ENCODE measurements at regions not wholly inside any gene's neighbourhood (a gene's known extent, or its start where the extent isn't known, plus 50 kb on each side); places are given as distances from the start of the nearest gene placed in this dataset.

- Histone ChIP-seq H3K36me3 (ENCODE audit: control insufficient read depth, insufficient read depth, low read length) (no peaks in the 10 kb centered on the region), H3K9me3 (ENCODE audit: control insufficient read depth, insufficient read depth, low read length) (peaks cover 9% of the 10 kb centered on the region), H3K27ac (ENCODE audit: low read length) (no peak overlapping the region), H3K4me1 (ENCODE audit: control insufficient read depth, insufficient read depth, low read length) (no peaks in the 10 kb centered on the region), H3K27me3 (ENCODE audit: control insufficient read depth, insufficient read depth, low read length) (no peaks in the 10 kb centered on the region), H3K4me3 (ENCODE audit: low read length) (no peak overlapping the region)
- Mint-ChIP-seq H3K27ac (no peak overlapping the region), H3K9me3 (no peaks in the 10 kb centered on the region), H3K27me3 (ENCODE audit: low read depth in 2 of 2) (peaks cover 15 to 25% of the 10 kb centered on the region in 2 donors), H3K4me3 (no peak overlapping the region), H3K4me1 (no peaks in the 10 kb centered on the region), H3K36me3 (no peaks in the 10 kb centered on the region)
- ATAC-seq (no peak), DNase-seq (no peak)
- TF ChIP-seq, protein P1, sequence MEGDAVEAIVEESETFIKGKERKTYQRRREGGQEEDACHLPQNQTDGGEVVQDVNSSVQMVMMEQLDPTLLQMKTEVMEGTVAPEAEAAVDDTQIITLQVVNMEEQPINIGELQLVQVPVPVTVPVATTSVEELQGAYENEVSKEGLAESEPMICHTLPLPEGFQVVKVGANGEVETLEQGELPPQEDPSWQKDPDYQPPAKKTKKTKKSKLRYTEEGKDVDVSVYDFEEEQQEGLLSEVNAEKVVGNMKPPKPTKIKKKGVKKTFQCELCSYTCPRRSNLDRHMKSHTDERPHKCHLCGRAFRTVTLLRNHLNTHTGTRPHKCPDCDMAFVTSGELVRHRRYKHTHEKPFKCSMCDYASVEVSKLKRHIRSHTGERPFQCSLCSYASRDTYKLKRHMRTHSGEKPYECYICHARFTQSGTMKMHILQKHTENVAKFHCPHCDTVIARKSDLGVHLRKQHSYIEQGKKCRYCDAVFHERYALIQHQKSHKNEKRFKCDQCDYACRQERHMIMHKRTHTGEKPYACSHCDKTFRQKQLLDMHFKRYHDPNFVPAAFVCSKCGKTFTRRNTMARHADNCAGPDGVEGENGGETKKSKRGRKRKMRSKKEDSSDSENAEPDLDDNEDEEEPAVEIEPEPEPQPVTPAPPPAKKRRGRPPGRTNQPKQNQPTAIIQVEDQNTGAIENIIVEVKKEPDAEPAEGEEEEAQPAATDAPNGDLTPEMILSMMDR (IDR thresholded peaks at IDR 0.05), result no peak
- WGBS (ENCODE audit: insufficient coverage), result 71% methylated on average over 4 of the region's 4 CpGs
- intact Hi-C loops (cut with micrococcal nuclease), result no loop called here
Observed at GRCh38 chr22:47784367-47784983, 1022.0 kb downstream of the TBC1D22A start.

DNA sequence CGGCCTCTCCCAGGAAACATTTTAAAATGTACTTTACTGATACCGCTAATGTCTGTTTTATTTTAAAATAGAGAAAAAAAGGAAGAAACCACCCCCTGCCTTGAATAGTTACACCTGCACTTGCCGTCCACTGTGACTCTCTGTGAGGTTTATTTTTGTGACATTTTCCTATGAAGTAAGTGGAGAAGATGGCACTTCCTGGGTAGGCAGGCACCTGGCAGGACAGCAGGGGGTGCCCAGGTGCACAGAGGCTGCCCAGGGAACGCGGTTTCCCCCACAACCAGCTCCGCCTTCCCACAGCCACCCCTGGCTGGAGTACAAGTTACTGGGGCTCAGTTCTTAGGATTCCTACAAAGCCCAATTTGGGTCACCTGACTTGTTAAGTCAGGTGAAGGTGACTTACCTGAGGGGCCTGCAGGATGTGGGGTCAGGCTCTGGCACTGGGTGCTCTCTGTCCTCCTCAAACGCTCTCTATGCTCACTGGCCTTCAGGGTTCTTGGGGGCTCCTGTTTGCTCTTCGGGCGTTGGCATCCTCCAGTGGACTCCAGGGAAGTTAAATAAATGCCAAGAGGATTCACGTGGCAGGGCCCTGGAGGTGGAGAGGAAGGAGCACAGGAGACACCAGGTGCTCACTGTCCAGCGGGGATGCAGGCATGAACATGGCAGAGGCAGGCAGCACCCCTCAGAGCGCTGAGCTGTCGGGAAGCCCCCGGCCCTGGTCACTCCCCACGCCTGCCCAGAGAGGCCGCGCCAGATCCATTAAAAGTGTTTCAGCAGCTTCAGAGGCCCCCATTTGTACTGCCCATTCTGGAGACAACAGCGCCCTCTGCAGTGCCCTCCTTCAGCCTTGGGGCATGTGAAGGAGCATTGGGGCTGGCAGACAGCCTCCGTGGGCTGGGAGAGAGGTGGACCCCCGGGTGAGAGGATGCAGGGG, 1021.2 kb downstream of the TBC1D22A start:
- WGBS (ENCODE audit: insufficient coverage), result 81% methylated on average over 18 of the region's 20 CpGs

DNA sequence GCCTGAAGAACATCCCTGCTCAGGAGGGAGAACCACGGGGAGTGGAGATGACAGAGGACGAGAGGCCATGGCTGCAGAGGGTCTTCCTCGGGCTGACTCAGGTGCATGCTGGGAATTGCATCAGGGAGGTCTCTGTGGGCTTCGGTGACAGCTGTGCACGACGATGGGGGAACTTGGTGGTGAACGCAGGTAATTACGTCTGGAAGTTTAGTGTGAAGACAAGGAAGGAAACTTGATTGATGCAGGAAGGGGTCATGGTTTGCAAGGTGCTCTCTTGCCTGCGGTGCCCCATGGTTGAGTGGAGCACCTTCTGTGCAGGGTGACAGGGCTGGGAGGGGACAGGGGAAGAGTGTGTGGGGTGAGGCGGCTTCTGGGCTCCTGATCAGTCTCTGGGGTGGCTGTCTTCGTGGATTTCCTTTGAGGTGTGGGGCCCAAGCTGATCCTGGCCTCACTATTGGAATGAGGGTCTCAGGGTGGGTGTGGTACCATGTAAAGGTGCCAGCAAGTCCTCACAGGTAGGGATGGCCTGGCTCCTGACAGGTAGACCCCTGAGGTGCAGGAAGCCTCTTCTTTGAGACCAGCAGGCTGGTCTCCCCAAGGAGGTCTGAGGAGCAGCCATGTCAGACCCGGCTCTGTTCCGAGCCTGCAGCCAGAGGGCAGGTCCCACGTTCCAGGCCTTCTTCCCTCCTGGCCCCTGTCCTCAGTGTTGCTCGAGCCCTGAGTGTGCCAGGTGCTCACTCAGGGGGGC, 1020.1 kb downstream of the TBC1D22A start:
- Mint-ChIP-seq H3K27me3 (ENCODE audit: low read depth in 2 of 2) (peaks cover 3 to 8% of the 10 kb centered on the region in 2 donors), H3K9me3 (no peaks in the 10 kb centered on the region), H3K4me1 (no peaks in the 10 kb centered on the region), H3K4me3 (no peak overlapping the region), H3K27ac (no peak overlapping the region), H3K36me3 (no peaks in the 10 kb centered on the region)
- H3K27ac ChIP-seq (ENCODE audit: low read length), result no peak overlapping the region
- no peak for ATAC-seq
- 73% methylated on average over 15 of the region's 15 CpGs for WGBS (ENCODE audit: insufficient coverage)
- no peaks in the 10 kb centered on the region for H3K4me1 ChIP-seq (ENCODE audit: control insufficient read depth, insufficient read depth, low read length)
- H3K27me3 ChIP-seq (ENCODE audit: control insufficient read depth, insufficient read depth, low read length), result no peaks in the 10 kb centered on the region
- intact Hi-C loops (cut with micrococcal nuclease), result no loop called here
- no peaks in the 10 kb centered on the region for H3K36me3 ChIP-seq (ENCODE audit: control insufficient read depth, insufficient read depth, low read length)
- H3K4me3 ChIP-seq (ENCODE audit: low read length), result no peak overlapping the region
- DNase-seq, result no peak
- peaks cover 9% of the 10 kb centered on the region for H3K9me3 ChIP-seq (ENCODE audit: control insufficient read depth, insufficient read depth, low read length)
- TF ChIP-seq, protein P1 (IDR thresholded peaks at IDR 0.05), result no peak

More for the DNA sequence above, 1021.2 kb downstream of the TBC1D22A start:
- ATAC-seq, result no peak
- Histone ChIP-seq H3K36me3 (ENCODE audit: control insufficient read depth, insufficient read depth, low read length) (no peaks in the 10 kb centered on the region), H3K4me1 (ENCODE audit: control insufficient read depth, insufficient read depth, low read length) (no peaks in the 10 kb centered on the region), H3K4me3 (ENCODE audit: low read length) (no peak overlapping the region), H3K27me3 (ENCODE audit: control insufficient read depth, insufficient read depth, low read length) (no peaks in the 10 kb centered on the region), H3K27ac (ENCODE audit: low read length) (no peak overlapping the region), H3K9me3 (ENCODE audit: control insufficient read depth, insufficient read depth, low read length) (peaks cover 9% of the 10 kb centered on the region)
- no peak overlapping the region for H3K4me3 Mint-ChIP-seq
- H3K36me3 Mint-ChIP-seq, result no peaks in the 10 kb centered on the region
- TF ChIP-seq, protein P1 (IDR thresholded peaks at IDR 0.05), result no peak
- intact Hi-C loops (cut with micrococcal nuclease), result no loop called here
- H3K27me3 Mint-ChIP-seq (ENCODE audit: low read depth in 2 of 2), result peaks cover 14 to 20% of the 10 kb centered on the region in 2 donors
- H3K4me1 Mint-ChIP-seq, result no peaks in the 10 kb centered on the region
- H3K27ac Mint-ChIP-seq, result no peak overlapping the region
- no peak for DNase-seq
- no peaks in the 10 kb centered on the region for H3K9me3 Mint-ChIP-seq
